Fibroblast of pulmonary artery (primary cell): ENCODE measurements at regions not wholly inside any gene's neighbourhood (a gene's known extent, or its start where the extent isn't known, plus 50 kb on each side); places are given as distances from the start of the nearest gene placed in this dataset.
A peak's percentile ranks its signal among the peaks of the same experiment; 100 is the strongest.

Source experiments
- DNase-seq: peaks from one replicate; pipeline ENCODE4 v3.0.0-alpha.2; 2010; ENCODE audit warnings: low read depth
- H3K4me3 ChIP-seq: replicated peaks from 2 replicates; pipeline ENCODE4 v1.5.1; 2011; ENCODE audit warnings: low read depth, mild to moderate bottlenecking, control low read depth, low read length, moderate library complexity
- TF ChIP-seq, protein P1 (sequence below): IDR thresholded peaks from 2 replicates; pipeline ENCODE4 v1.5.1; 2011; ENCODE audit warnings: mild to moderate bottlenecking, control low read depth, low read length, inconsistent platforms; ENCODE audit errors: missing control alignments

DNA sequence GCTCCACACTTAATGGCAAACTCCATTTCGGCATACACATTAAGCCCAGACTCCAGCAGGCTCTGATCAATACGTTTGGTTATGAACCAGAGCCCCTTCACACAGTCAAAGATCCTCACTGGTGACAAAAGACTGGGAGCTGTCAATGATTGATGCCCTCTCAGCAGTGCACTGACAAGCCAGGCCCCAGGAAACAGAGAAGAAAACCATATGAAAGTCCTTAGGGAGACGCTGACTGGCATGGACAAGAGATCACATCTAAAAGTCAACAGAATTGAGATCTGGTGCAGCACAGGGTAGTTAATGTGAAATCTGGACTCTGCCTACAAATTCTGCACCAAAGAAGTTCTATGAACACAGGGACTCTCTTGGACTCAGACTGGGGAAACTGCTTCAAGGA, 600.9 kb upstream of the NRP1 start:
- H3K4me3 ChIP-seq: no peak overlapping the region
- TF ChIP-seq, protein P1, sequence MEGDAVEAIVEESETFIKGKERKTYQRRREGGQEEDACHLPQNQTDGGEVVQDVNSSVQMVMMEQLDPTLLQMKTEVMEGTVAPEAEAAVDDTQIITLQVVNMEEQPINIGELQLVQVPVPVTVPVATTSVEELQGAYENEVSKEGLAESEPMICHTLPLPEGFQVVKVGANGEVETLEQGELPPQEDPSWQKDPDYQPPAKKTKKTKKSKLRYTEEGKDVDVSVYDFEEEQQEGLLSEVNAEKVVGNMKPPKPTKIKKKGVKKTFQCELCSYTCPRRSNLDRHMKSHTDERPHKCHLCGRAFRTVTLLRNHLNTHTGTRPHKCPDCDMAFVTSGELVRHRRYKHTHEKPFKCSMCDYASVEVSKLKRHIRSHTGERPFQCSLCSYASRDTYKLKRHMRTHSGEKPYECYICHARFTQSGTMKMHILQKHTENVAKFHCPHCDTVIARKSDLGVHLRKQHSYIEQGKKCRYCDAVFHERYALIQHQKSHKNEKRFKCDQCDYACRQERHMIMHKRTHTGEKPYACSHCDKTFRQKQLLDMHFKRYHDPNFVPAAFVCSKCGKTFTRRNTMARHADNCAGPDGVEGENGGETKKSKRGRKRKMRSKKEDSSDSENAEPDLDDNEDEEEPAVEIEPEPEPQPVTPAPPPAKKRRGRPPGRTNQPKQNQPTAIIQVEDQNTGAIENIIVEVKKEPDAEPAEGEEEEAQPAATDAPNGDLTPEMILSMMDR: no peak
- DNase-seq: no peak

GRCh38 chr10:33930079-33930478, 595.6 kb upstream of the NRP1 start:
- no peak for DNase-seq
- no peak overlapping the region for H3K4me3 ChIP-seq
- TF ChIP-seq, protein P1: no peak

- TF ChIP-seq, protein P1: no peak
- H3K4me3 ChIP-seq: no peak overlapping the region
- DNase-seq: peak; percentile 29
These were observed 592.9 kb upstream of the NRP1 start for GRCh38 chr10:33927347-33927746.

- no peak for DNase-seq
- TF ChIP-seq, protein P1: no peak
These were observed 587.6 kb upstream of the NRP1 start for GRCh38 chr10:33921970-33922605.

DNA sequence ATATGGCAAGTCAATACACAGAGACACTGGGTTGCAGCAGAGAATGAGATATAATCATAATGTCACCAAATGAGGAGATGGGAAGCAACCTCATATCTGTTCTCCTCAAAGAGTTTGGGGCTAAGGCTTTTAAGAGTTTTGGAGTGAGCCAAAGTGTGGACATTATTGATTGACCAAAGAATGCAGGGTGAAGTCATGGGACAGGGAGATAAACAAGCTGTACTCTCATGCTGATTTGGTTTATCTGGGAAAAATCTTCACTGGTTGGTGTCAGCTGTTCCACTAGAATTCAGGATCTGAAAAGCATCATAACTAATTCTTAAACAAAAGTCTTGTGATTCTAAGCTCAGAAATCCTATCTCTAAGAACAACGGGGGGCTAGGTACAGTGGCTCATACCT, 585.9 kb upstream of the NRP1 start:
- DNase-seq: no peak
- TF ChIP-seq, protein P1: no peak
- H3K4me3 ChIP-seq: no peak overlapping the region

More at GRCh38 chr10:33921970-33922605, 587.6 kb upstream of the NRP1 start:
- H3K4me3 ChIP-seq: no peak overlapping the region

GRCh38 chr10:33919244-33919643, 584.8 kb upstream of the NRP1 start:
- H3K4me3 ChIP-seq: no peak overlapping the region
- no peak for DNase-seq
- TF ChIP-seq, protein P1: no peak

DNA sequence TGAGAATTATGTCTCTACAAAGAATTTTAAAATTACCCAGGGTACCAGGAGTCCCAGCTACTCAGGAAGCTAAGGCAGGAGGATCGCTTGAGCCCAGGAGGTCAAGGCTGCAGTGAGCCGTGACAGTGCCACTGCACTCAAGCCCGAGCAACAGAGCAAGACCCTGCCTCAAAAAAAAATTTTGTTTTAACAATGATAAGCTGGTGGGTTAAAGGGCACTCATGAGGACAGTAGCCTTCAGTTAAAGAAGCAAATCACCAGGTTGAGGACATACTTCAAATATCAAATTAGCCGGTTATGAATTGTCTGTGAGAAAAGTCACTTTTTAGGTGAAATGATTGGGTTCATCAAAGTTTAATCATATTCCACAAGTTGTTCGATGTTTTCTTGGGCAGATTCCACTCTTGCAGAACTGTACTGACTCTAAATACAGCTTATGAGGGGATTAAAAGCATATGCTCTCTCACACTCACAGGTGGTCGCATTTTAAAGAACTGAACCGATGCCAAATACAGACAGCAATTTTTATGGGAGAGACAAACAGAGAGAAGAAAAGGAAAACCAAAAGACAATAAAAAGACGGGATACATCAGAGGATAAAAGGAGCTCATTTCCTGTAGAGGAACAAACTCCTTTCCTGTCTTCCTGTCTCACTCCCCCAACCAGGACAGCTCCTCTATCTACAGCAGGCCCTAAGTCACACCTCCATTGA, 582.8 kb upstream of the NRP1 start:
- no peak overlapping the region for H3K4me3 ChIP-seq
- DNase-seq: no peak
- TF ChIP-seq, protein P1: no peak
